ENCODE measurements at regions not wholly inside any gene's neighbourhood (a gene's known extent, or its start where the extent isn't known, plus 50 kb on each side); places are given as distances from the start of the nearest gene placed in this dataset.

- ATAC-seq (ENCODE audit: poor library complexity) (no peak), DNase-seq (no peak)
- intact Hi-C loops (cut with DNase I), result no loop called here
These were observed 422.1 kb upstream of the SALL1 start for GRCh38 chr16:51573191-51573590.

GRCh38 chr16:51569203-51569931 is 418.3 kb upstream of the SALL1 start:
- intact Hi-C loops (cut with DNase I), result no loop called here
- DNase-seq, result no peak
- no peak for ATAC-seq (ENCODE audit: poor library complexity)

GRCh38 chr16:51567911-51568310 is 416.8 kb upstream of the SALL1 start:
- ATAC-seq (ENCODE audit: poor library complexity) (no peak), DNase-seq (no peak)
- intact Hi-C loops (cut with DNase I), result no loop called here

GRCh38 chr16:51565184-51565583 is 414.1 kb upstream of the SALL1 start:
- intact Hi-C loops (cut with DNase I), result no loop called here
- no peak for DNase-seq
- ATAC-seq (ENCODE audit: poor library complexity), result no peak

GRCh38 chr16:51562891-51563290 is 411.8 kb upstream of the SALL1 start:
- intact Hi-C loops (cut with DNase I), result no loop called here
- ATAC-seq (ENCODE audit: poor library complexity), result no peak
- DNase-seq, result no peak

- intact Hi-C loops (cut with DNase I), result no loop called here
- no peak for ATAC-seq (ENCODE audit: poor library complexity)
- no peak for DNase-seq
These were observed 408.8 kb upstream of the SALL1 start for GRCh38 chr16:51559901-51560300.

GRCh38 chr16:51557670-51558069 is 406.6 kb upstream of the SALL1 start:
- intact Hi-C loops (cut with DNase I), result no loop called here
- no peak for ATAC-seq (ENCODE audit: poor library complexity)
- no peak for DNase-seq

GRCh38 chr16:51556694-51557340 is 405.7 kb upstream of the SALL1 start:
- ATAC-seq (ENCODE audit: poor library complexity), result no peak
- DNase-seq, result no peak
- intact Hi-C loops (cut with DNase I), result no loop called here

- intact Hi-C loops (cut with DNase I), result no loop called here
- ATAC-seq (ENCODE audit: poor library complexity), result no peak
- no peak for DNase-seq
These were observed 402.8 kb upstream of the SALL1 start for GRCh38 chr16:51553910-51554309.

- DNase-seq, result no peak
- intact Hi-C loops (cut with DNase I), result no loop called here
- no peak for ATAC-seq (ENCODE audit: poor library complexity)
These were observed 402.2 kb upstream of the SALL1 start for GRCh38 chr16:51553314-51553713.

- DNase-seq (no peak), ATAC-seq (ENCODE audit: poor library complexity) (no peak)
- intact Hi-C loops (cut with DNase I), result no loop called here
These were observed 399.8 kb upstream of the SALL1 start for GRCh38 chr16:51550800-51551347.

- no peak for ATAC-seq (ENCODE audit: poor library complexity)
- intact Hi-C loops (cut with DNase I), result no loop called here
These were observed 398.8 kb upstream of the SALL1 start for GRCh38 chr16:51549836-51550235.

GRCh38 chr16:51545951-51546350 is 394.9 kb upstream of the SALL1 start:
- DNase-seq (no peak), ATAC-seq (ENCODE audit: poor library complexity) (no peak)
- intact Hi-C loops (cut with DNase I), result no loop called here

More at GRCh38 chr16:51549836-51550235, 398.8 kb upstream of the SALL1 start:
- DNase-seq, result no peak

GRCh38 chr16:51544851-51545467 is 393.9 kb upstream of the SALL1 start:
- ATAC-seq (ENCODE audit: poor library complexity), result no peak
- DNase-seq, result no peak
- intact Hi-C loops (cut with DNase I), result no loop called here

GRCh38 chr16:51543971-51544370 is 392.9 kb upstream of the SALL1 start:
- intact Hi-C loops (cut with DNase I), result no loop called here
- DNase-seq (no peak), ATAC-seq (ENCODE audit: poor library complexity) (no peak)

GRCh38 chr16:51542981-51543815 is 392.1 kb upstream of the SALL1 start:
- intact Hi-C loops (cut with DNase I), result no loop called here
- no peak for ATAC-seq (ENCODE audit: poor library complexity)

GRCh38 chr16:51540259-51540658 is 389.2 kb upstream of the SALL1 start:
- intact Hi-C loops (cut with DNase I), result no loop called here
- ATAC-seq (ENCODE audit: poor library complexity), result no peak
- no peak for DNase-seq

More at GRCh38 chr16:51542981-51543815, 392.1 kb upstream of the SALL1 start:
- DNase-seq, result no peak

GRCh38 chr16:51538707-51539498 is 387.8 kb upstream of the SALL1 start:
- DNase-seq (no peak), ATAC-seq (ENCODE audit: poor library complexity) (no peak)
- intact Hi-C loops (cut with DNase I), result no loop called here
